GM23338 (cell line): ENCODE measurements at regions not wholly inside any gene's neighbourhood (a gene's known extent, or its start where the extent isn't known, plus 50 kb on each side); places are given as distances from the start of the nearest gene placed in this dataset.

Experiments used
- ATAC-seq: fragments of 200-7000 bp; cut with Tn5 transposase; 3 replicates; pipeline ENCODE4 v1.9.1; 2020
- DNase-seq: peaks from one replicate; pipeline ENCODE4 v3.0.0-alpha.2; 2015; ENCODE audit warnings: low spot score
- H2AFZ ChIP-seq: fragments of 200-600 bp; sonication (generic); 2 replicates; pipeline ENCODE4 v1.8.0; 2016; ENCODE audit warnings: antibody characterized with exemption, mild to moderate bottlenecking, moderate library complexity
- H3F3A ChIP-seq: fragments of 200-600 bp; sonication (generic); replicated peaks from 2 replicates; pipeline ENCODE4 v1.8.0; 2017; ENCODE audit warnings: antibody characterized with exemption, mixed run types, low read depth
- H3K27ac ChIP-seq: fragments of 200-600 bp; sonication (generic); 2 replicates; pipeline ENCODE4 v1.6.1; 2016; ENCODE audit warnings: low read depth
- H3K27me3 ChIP-seq: fragments of 200-600 bp; sonication (generic); 2 replicates; pipeline ENCODE4 v1.8.0; 2016; ENCODE audit warnings: mild to moderate bottlenecking, mixed run types, moderate library complexity; ENCODE audit not compliant: insufficient read depth
- H3K36me3 ChIP-seq: fragments of 200-600 bp; sonication (generic); 2 replicates; pipeline ENCODE4 v1.8.0; 2016; ENCODE audit warnings: mild to moderate bottlenecking; ENCODE audit not compliant: insufficient read depth
- H3K4me1 ChIP-seq: fragments of 200-600 bp; sonication (generic); 2 replicates; pipeline ENCODE4 v1.8.0; 2016; ENCODE audit warnings: mild to moderate bottlenecking, moderate library complexity; ENCODE audit not compliant: insufficient read depth
- H3K4me2 ChIP-seq: fragments of 200-600 bp; sonication (generic); 2 replicates; pipeline ENCODE4 v1.7.1; 2017; ENCODE audit warnings: mixed run types
- H3K4me3 ChIP-seq: fragments of 200-600 bp; sonication (generic); 2 replicates; pipeline ENCODE4 v1.6.1; 2016; ENCODE audit warnings: mixed run types
- H3K79me2 ChIP-seq: fragments of 200-600 bp; sonication (generic); replicated peaks from 2 replicates; pipeline ENCODE4 v1.8.0; 2017; ENCODE audit warnings: mild to moderate bottlenecking; ENCODE audit not compliant: insufficient read depth
- H3K9me2 ChIP-seq: fragments of 200-600 bp; sonication (generic); 2 replicates; pipeline ENCODE4 v1.8.0; 2017; ENCODE audit not compliant: insufficient read depth
- H4K20me1 ChIP-seq: fragments of 200-600 bp; sonication (generic); replicated peaks from 2 replicates; pipeline ENCODE4 v1.8.0; 2017; ENCODE audit warnings: mild to moderate bottlenecking; ENCODE audit not compliant: insufficient read depth
- H3K27ac Mint-ChIP-seq: 2 replicates; pipeline ENCODE4 v1.8.0; 2020; ENCODE audit warnings: inconsistent platforms, mild to moderate bottlenecking, moderate library complexity, mixed read lengths
- H3K27me3 Mint-ChIP-seq: 3 replicates; pipeline ENCODE4 v1.8.0; 2022; ENCODE audit warnings: low read depth, mild to moderate bottlenecking, moderate library complexity, mixed read lengths, inconsistent platforms; ENCODE audit not compliant: insufficient read depth, poor library complexity
- H3K36me3 Mint-ChIP-seq: 3 replicates; pipeline ENCODE4 v1.8.0; 2021; ENCODE audit warnings: low read depth, mild to moderate bottlenecking, inconsistent platforms, moderate library complexity, mixed read lengths
- H3K4me1 Mint-ChIP-seq: 3 replicates; pipeline ENCODE4 v1.8.0; 2020; ENCODE audit warnings: mild to moderate bottlenecking, inconsistent platforms, mixed read lengths
- H3K4me3 Mint-ChIP-seq: 3 replicates; pipeline ENCODE4 v1.8.0; 2021; ENCODE audit warnings: moderate library complexity, mild to moderate bottlenecking, inconsistent platforms, mixed read lengths
- H3K9me3 Mint-ChIP-seq: 3 replicates; pipeline ENCODE4 v1.8.0; 2020; ENCODE audit warnings: moderate library complexity, mild to moderate bottlenecking, inconsistent platforms, mixed read lengths
- CREB1 ChIP-seq: fragments of 250-450 bp; sonication (Bioruptor Pico); IDR thresholded peaks from 2 replicates; pipeline ENCODE4 v1.5.0; 2020; ENCODE audit warnings: low read depth, mild to moderate bottlenecking, moderate library complexity
- CTCF ChIP-seq, 2 experiments: fragments of 200-600 bp in 1 of 2; sonication (generic) in 1 of 2; conservative IDR thresholded peaks; 2 replicates each; pipeline versions ENCODE4 v1.5.1 to v1.6.1; 2016 to 2017; ENCODE audit warnings: antibody characterized with exemption in 2 of 2, low read depth in 2 of 2, mild to moderate bottlenecking in 2 of 2, moderate library complexity in 1 of 2
- EZH2 ChIP-seq: fragments of 200-600 bp; sonication (generic); IDR thresholded peaks from one replicate; pipeline ENCODE4 v1.8.0; 2017; ENCODE audit warnings: antibody characterized with exemption, mild to moderate bottlenecking, low read depth; ENCODE audit not compliant: unreplicated experiment
- EZH2phosphoT487 ChIP-seq: fragments of 200-600 bp; sonication (generic); IDR thresholded peaks from one replicate; pipeline ENCODE4 v1.8.1; 2018; ENCODE audit warnings: antibody characterized with exemption; ENCODE audit not compliant: unreplicated experiment
- JUNB ChIP-seq: IDR thresholded peaks from one replicate; pipeline ENCODE4 v1.6.1; 2016; ENCODE audit warnings: antibody characterized with exemption; ENCODE audit not compliant: unreplicated experiment
- NANOG ChIP-seq: IDR thresholded peaks from 2 replicates; pipeline ENCODE4 v1.6.1; 2016; ENCODE audit warnings: antibody characterized with exemption, borderline replicate concordance
- POLR2AphosphoS5 ChIP-seq: IDR thresholded peaks from 2 replicates; pipeline ENCODE4 v1.6.1; 2016; ENCODE audit warnings: antibody characterized with exemption, low read depth
- STAT1 ChIP-seq: IDR thresholded peaks from one replicate; pipeline ENCODE4 v1.6.1; 2016; ENCODE audit warnings: antibody characterized with exemption; ENCODE audit not compliant: unreplicated experiment
- ZNF331 ChIP-seq: fragments of 250-450 bp; sonication (Bioruptor Pico); IDR thresholded peaks from 2 replicates; pipeline ENCODE4 v1.5.0; 2020; ENCODE audit warnings: low read depth, mild to moderate bottlenecking, moderate library complexity
- TF ChIP-seq, protein P1 (sequence below): fragments of 250-450 bp; sonication (Bioruptor Pico); IDR thresholded peaks from 2 replicates; pipeline ENCODE4 v1.5.0; 2020; ENCODE audit warnings: mild to moderate bottlenecking, moderate library complexity
- TF ChIP-seq, protein P2 (sequence below): IDR thresholded peaks from 2 replicates; pipeline ENCODE4 v1.6.1; 2016; ENCODE audit warnings: antibody characterized with exemption

GRCh38 chr4:152032722-152033131 lies 271.9 kb upstream of the GATB start (continued):
- TF ChIP-seq, protein P1, sequence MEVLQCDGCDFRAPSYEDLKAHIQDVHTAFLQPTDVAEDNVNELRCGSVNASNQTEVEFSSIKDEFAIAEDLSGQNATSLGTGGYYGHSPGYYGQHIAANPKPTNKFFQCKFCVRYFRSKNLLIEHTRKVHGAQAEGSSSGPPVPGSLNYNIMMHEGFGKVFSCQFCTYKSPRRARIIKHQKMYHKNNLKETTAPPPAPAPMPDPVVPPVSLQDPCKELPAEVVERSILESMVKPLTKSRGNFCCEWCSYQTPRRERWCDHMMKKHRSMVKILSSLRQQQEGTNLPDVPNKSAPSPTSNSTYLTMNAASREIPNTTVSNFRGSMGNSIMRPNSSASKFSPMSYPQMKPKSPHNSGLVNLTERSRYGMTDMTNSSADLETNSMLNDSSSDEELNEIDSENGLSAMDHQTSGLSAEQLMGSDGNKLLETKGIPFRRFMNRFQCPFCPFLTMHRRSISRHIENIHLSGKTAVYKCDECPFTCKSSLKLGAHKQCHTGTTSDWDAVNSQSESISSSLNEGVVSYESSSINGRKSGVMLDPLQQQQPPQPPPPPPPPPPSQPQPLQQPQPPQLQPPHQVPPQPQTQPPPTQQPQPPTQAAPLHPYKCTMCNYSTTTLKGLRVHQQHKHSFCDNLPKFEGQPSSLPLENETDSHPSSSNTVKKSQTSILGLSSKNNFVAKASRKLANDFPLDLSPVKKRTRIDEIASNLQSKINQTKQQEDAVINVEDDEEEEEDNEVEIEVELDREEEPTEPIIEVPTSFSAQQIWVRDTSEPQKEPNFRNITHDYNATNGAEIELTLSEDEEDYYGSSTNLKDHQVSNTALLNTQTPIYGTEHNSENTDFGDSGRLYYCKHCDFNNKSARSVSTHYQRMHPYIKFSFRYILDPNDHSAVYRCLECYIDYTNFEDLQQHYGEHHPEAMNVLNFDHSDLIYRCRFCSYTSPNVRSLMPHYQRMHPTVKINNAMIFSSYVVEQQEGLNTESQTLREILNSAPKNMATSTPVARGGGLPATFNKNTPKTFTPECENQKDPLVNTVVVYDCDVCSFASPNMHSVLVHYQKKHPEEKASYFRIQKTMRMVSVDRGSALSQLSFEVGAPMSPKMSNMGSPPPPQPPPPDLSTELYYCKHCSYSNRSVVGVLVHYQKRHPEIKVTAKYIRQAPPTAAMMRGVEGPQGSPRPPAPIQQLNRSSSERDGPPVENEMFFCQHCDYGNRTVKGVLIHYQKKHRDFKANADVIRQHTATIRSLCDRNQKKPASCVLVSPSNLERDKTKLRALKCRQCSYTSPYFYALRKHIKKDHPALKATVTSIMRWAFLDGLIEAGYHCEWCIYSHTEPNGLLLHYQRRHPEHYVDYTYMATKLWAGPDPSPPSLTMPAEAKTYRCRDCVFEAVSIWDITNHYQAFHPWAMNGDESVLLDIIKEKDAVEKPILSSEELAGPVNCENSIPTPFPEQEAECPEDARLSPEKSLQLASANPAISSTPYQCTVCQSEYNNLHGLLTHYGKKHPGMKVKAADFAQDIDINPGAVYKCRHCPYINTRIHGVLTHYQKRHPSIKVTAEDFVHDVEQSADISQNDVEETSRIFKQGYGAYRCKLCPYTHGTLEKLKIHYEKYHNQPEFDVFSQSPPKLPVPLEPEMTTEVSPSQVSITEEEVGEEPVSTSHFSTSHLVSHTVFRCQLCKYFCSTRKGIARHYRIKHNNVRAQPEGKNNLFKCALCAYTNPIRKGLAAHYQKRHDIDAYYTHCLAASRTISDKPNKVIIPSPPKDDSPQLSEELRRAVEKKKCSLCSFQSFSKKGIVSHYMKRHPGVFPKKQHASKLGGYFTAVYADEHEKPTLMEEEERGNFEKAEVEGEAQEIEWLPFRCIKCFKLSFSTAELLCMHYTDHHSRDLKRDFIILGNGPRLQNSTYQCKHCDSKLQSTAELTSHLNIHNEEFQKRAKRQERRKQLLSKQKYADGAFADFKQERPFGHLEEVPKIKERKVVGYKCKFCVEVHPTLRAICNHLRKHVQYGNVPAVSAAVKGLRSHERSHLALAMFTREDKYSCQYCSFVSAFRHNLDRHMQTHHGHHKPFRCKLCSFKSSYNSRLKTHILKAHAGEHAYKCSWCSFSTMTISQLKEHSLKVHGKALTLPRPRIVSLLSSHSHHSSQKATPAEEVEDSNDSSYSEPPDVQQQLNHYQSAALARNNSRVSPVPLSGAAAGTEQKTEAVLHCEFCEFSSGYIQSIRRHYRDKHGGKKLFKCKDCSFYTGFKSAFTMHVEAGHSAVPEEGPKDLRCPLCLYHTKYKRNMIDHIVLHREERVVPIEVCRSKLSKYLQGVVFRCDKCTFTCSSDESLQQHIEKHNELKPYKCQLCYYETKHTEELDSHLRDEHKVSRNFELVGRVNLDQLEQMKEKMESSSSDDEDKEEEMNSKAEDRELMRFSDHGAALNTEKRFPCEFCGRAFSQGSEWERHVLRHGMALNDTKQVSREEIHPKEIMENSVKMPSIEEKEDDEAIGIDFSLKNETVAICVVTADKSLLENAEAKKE, result no peak

DNA sequence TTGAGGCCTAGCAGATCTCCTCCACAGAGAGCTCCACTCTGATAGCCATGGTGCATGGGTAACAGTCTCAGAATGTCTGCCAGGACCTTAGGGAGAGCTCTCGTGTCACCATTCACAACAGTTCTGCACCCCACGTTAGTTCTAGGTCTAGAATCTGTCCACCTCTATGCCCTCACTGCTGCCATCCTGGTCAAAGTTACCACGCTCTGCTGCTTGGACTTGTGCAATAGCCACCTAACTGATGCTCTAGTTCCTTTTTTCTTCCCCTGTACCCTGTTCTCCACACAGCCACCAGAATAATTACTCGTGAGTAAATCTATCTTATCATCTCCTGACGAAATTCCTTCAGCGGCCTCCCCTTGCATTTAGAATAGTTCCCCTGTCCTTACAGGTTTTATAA lies 268.8 kb upstream of the GATB start:
- Histone ChIP-seq H3K4me3 (no peak overlapping the region), H3K27me3 (no peaks in the 10 kb centered on the region), H3K4me2 (no peak overlapping the region), H4K20me1 (no peaks in the 10 kb centered on the region), H3K36me3 (no peaks in the 10 kb centered on the region), H3K27ac (no peak overlapping the region), H2AFZ (no peak overlapping the region; the same call in 1 of the 2 replicates), H3K79me2 (no peaks in the 10 kb centered on the region), H3K4me1 (no peaks in the 10 kb centered on the region), H3F3A (no peaks in the 10 kb centered on the region), H3K9me2 (peaks cover 21% of the 10 kb centered on the region)
- ATAC-seq (no peak), DNase-seq (no peak)
- Mint-ChIP-seq H3K36me3 (no peaks in the 10 kb centered on the region), H3K27me3 (no peaks in the 10 kb centered on the region), H3K4me3 (no peak overlapping the region), H3K27ac (no peak overlapping the region), H3K4me1 (peaks cover 6% of the 10 kb centered on the region; the same call in 2 of the 3 replicates), H3K9me3 (no peaks in the 10 kb centered on the region)
- TF ChIP-seq ZNF331 (CRISPR knock-in tag), result no peak
- TF ChIP-seq NANOG, result no peak
- TF ChIP-seq STAT1, result no peak
- TF ChIP-seq CREB1 (CRISPR knock-in tag), result no peak
- TF ChIP-seq JUNB, result no peak
- TF ChIP-seq EZH2, result no peak
- TF ChIP-seq CTCF (conservative IDR thresholded peaks at IDR 0.05; ENCODE audit: low read depth in 2 of 2), result no peak
- TF ChIP-seq, protein P2, sequence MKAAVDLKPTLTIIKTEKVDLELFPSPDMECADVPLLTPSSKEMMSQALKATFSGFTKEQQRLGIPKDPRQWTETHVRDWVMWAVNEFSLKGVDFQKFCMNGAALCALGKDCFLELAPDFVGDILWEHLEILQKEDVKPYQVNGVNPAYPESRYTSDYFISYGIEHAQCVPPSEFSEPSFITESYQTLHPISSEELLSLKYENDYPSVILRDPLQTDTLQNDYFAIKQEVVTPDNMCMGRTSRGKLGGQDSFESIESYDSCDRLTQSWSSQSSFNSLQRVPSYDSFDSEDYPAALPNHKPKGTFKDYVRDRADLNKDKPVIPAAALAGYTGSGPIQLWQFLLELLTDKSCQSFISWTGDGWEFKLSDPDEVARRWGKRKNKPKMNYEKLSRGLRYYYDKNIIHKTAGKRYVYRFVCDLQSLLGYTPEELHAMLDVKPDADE, result no peak
- no peak for TF ChIP-seq EZH2phosphoT487
- TF ChIP-seq POLR2AphosphoS5, result no peak
